Embryonic facial prominence (tissue), 1 donor: ENCODE measurements at regions not wholly inside any gene's neighbourhood (a gene's known extent, or its start where the extent isn't known, plus 50 kb on each side); places are given as distances from the start of the nearest gene placed in this dataset.

Experiments used
- DNase-seq: peaks from one replicate; pipeline ENCODE4 v3.0.0-alpha.2; 2016; ENCODE audit errors: extremely low spot score

- no peak for DNase-seq
Observed at GRCh38 chr2:105571445-105571987, 172.7 kb upstream of the FHL2 start.

GRCh38 chr2:105570757-105571156, 171.9 kb upstream of the FHL2 start:
- no peak for DNase-seq

- no peak for DNase-seq
Observed at GRCh38 chr2:105570326-105570725, 171.5 kb upstream of the FHL2 start.

GRCh38 chr2:105569606-105570005, 170.8 kb upstream of the FHL2 start:
- no peak for DNase-seq

- no peak for DNase-seq
Observed at GRCh38 chr2:105567996-105568494, 169.2 kb upstream of the FHL2 start.

- DNase-seq, result no peak
Observed at GRCh38 chr2:105563000-105563719, 164.3 kb upstream of the FHL2 start.

- DNase-seq, result no peak
Observed at GRCh38 chr2:105561401-105561800, 162.6 kb upstream of the FHL2 start.

- no peak for DNase-seq
Observed at GRCh38 chr2:105560157-105560556, 161.3 kb upstream of the FHL2 start.

GRCh38 chr2:105557021-105557920, 158.4 kb upstream of the FHL2 start:
- DNase-seq, result no peak

GRCh38 chr2:105556366-105556765, 157.5 kb upstream of the FHL2 start:
- no peak for DNase-seq

GRCh38 chr2:105554235-105554634, 155.4 kb upstream of the FHL2 start:
- DNase-seq, result no peak

GRCh38 chr2:105553538-105554196, 154.8 kb upstream of the FHL2 start:
- no peak for DNase-seq

- DNase-seq, result no peak
Observed at GRCh38 chr2:105546628-105546974, 147.8 kb upstream of the FHL2 start.

- no peak for DNase-seq
Observed at GRCh38 chr2:105545730-105546627, 147.1 kb upstream of the FHL2 start.

- no peak for DNase-seq
Observed at GRCh38 chr2:105544591-105545377, 145.9 kb upstream of the FHL2 start.

- DNase-seq, result no peak
Observed at GRCh38 chr2:105541189-105542050, 142.6 kb upstream of the FHL2 start.

GRCh38 chr2:105540642-105541041, 141.8 kb upstream of the FHL2 start:
- no peak for DNase-seq

GRCh38 chr2:105539331-105539730, 140.5 kb upstream of the FHL2 start:
- no peak for DNase-seq

- no peak for DNase-seq
Observed at GRCh38 chr2:105538840-105539239, 140.0 kb upstream of the FHL2 start.
